ENCODE measurements at regions not wholly inside any gene's neighbourhood (a gene's known extent, or its start where the extent isn't known, plus 50 kb on each side); places are given as distances from the start of the nearest gene placed in this dataset.

DNA sequence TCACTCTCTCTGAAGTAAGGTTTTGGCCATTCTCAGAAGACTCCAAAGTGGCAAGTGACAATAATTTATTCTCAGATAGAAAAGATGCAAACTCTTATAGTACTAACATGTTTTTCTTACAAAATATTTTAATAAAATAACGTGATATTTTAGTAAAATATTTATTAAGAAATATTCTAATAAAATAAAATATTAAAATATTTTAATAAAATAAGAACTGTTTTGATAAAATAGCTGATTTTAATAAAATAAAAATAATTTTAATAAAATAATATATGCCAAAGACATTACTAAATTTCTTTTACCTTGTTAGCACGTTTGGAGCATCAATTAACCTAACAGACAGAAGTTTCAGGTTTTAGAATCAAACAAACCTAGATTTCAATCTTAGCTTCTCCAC lies 424.0 kb upstream of the NECTIN3 start:
- CTCF ChIA-PET: no interaction called here
- BruUV-seq (replicated peaks): no TSS peak

DNA sequence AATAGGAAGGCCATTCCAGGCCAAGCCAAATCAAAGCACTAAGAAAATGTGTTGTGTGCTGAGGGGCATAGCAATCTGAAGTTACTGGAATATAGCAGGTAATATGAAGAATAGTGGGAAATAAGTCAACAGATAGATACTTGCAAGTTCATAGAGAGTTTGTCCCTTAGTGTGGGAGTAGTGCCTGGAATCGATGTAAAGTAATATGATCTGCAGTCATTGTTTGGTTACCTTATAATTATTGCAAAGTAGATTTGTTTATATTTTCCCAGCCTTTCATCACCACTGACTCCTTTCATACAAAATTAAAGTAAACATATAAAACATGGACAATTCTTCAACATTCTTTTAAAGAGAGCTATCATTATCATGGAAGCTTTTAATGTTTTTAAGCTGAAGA lies 420.9 kb upstream of the NECTIN3 start:
- POLR2A ChIA-PET (ENCODE audit: low non-redundant PET): no interaction called here
- intact Hi-C loops (cut with micrococcal nuclease; ENCODE audit: unreplicated experiment): no loop called here
- TF ChIP-seq, protein P1, sequence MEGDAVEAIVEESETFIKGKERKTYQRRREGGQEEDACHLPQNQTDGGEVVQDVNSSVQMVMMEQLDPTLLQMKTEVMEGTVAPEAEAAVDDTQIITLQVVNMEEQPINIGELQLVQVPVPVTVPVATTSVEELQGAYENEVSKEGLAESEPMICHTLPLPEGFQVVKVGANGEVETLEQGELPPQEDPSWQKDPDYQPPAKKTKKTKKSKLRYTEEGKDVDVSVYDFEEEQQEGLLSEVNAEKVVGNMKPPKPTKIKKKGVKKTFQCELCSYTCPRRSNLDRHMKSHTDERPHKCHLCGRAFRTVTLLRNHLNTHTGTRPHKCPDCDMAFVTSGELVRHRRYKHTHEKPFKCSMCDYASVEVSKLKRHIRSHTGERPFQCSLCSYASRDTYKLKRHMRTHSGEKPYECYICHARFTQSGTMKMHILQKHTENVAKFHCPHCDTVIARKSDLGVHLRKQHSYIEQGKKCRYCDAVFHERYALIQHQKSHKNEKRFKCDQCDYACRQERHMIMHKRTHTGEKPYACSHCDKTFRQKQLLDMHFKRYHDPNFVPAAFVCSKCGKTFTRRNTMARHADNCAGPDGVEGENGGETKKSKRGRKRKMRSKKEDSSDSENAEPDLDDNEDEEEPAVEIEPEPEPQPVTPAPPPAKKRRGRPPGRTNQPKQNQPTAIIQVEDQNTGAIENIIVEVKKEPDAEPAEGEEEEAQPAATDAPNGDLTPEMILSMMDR (conservative IDR thresholded peaks at IDR 0.05; ENCODE audit: low read depth, low read length): no peak
- TF ChIP-seq EZH2 (IDR thresholded peaks at IDR 0.05; ENCODE audit: borderline replicate concordance, low read depth, low read length, poor library complexity, severe bottlenecking): no peak
- Histone ChIP-seq H3K4me1 (ENCODE audit: insufficient read depth, low read length, poor library complexity, severe bottlenecking) (no peaks in the 10 kb centered on the region), H3K27me3 (replicated peaks; ENCODE audit: insufficient read depth, low read depth, low read length, poor library complexity) (no peaks in the 10 kb centered on the region), H3K4me3 (ENCODE audit: low read depth, low read length, poor library complexity, severe bottlenecking) (no peak overlapping the region), H3K36me3 (ENCODE audit: insufficient read depth, low read length, poor library complexity, severe bottlenecking) (no peaks in the 10 kb centered on the region), H3K27ac (ENCODE audit: low read depth, low read length, poor library complexity, severe bottlenecking) (no peak overlapping the region), H3K9me3 (ENCODE audit: low read depth, low read length, poor library complexity, severe bottlenecking) (no peaks in the 10 kb centered on the region)
- DNase-seq (ENCODE audit: low spot score): no peak
- CTCF ChIA-PET: no interaction called here
- no TSS peak for BruUV-seq (replicated peaks)

More for the DNA sequence above, 424.0 kb upstream of the NECTIN3 start:
- Histone ChIP-seq H3K4me3 (ENCODE audit: low read depth, low read length, poor library complexity, severe bottlenecking) (no peak overlapping the region), H3K27ac (ENCODE audit: low read depth, low read length, poor library complexity, severe bottlenecking) (no peak overlapping the region), H3K36me3 (ENCODE audit: insufficient read depth, low read length, poor library complexity, severe bottlenecking) (no peaks in the 10 kb centered on the region), H3K9me3 (ENCODE audit: low read depth, low read length, poor library complexity, severe bottlenecking) (no peaks in the 10 kb centered on the region), H3K27me3 (replicated peaks; ENCODE audit: insufficient read depth, low read depth, low read length, poor library complexity) (no peaks in the 10 kb centered on the region), H3K4me1 (ENCODE audit: insufficient read depth, low read length, poor library complexity, severe bottlenecking) (no peaks in the 10 kb centered on the region)
- POLR2A ChIA-PET (ENCODE audit: low non-redundant PET): no interaction called here
- intact Hi-C loops (cut with micrococcal nuclease; ENCODE audit: unreplicated experiment): no loop called here
- DNase-seq (ENCODE audit: low spot score): no peak
- TF ChIP-seq, protein P1 (conservative IDR thresholded peaks at IDR 0.05; ENCODE audit: low read depth, low read length): no peak
- no peak for TF ChIP-seq EZH2 (IDR thresholded peaks at IDR 0.05; ENCODE audit: borderline replicate concordance, low read depth, low read length, poor library complexity, severe bottlenecking)

DNA sequence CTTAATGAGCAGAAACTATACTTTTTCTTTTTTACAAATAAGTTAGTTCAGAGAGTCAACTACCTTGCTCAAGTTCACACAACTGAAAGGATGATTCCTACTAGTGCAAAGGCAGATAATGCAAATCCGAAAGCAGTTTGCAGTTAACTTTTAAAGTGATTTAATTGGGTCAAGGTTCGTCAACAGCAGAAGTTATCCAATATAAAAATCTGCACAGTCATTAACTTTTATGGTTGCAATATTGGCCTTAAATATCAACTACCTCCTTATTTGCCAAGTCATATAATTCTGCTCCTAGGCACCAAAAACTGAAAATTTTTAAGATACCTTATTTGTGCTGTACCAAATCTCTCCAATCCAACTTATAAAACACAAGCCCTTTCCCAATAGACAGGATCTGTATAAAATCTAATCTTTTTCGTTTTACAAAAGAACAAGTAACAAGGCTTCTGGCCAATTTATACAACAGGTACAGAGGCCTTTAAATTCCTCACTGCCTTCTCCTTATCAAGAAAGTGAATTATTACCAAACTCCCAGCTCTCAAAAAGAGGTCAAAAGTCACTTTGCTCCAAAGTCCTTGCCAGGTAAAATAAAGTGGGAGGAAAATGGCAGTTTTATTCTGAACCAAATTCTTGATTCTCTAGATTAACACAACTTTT lies 416.6 kb upstream of the NECTIN3 start:
- Histone ChIP-seq H3K27me3 (replicated peaks; ENCODE audit: insufficient read depth, low read depth, low read length, poor library complexity) (peaks cover 8% of the 10 kb centered on the region), H3K4me3 (ENCODE audit: low read depth, low read length, poor library complexity, severe bottlenecking) (no peak overlapping the region), H3K4me1 (ENCODE audit: insufficient read depth, low read length, poor library complexity, severe bottlenecking) (peaks cover 5% of the 10 kb centered on the region), H3K27ac (ENCODE audit: low read depth, low read length, poor library complexity, severe bottlenecking) (no peak overlapping the region), H3K9me3 (ENCODE audit: low read depth, low read length, poor library complexity, severe bottlenecking) (no peaks in the 10 kb centered on the region), H3K36me3 (ENCODE audit: insufficient read depth, low read length, poor library complexity, severe bottlenecking) (no peaks in the 10 kb centered on the region)
- intact Hi-C loops (cut with micrococcal nuclease; ENCODE audit: unreplicated experiment): no loop called here
- POLR2A ChIA-PET (ENCODE audit: low non-redundant PET): no interaction called here
- no peak for DNase-seq (ENCODE audit: low spot score)
- TF ChIP-seq, protein P1 (conservative IDR thresholded peaks at IDR 0.05; ENCODE audit: low read depth, low read length): no peak
- no peak for TF ChIP-seq EZH2 (IDR thresholded peaks at IDR 0.05; ENCODE audit: borderline replicate concordance, low read depth, low read length, poor library complexity, severe bottlenecking)
- BruUV-seq (replicated peaks): no TSS peak
- CTCF ChIA-PET: no interaction called here

Measured in A673 (cell line).